Liver (tissue), 7 donors: ENCODE measurements at regions not wholly inside any gene's neighbourhood (a gene's known extent, or its start where the extent isn't known, plus 50 kb on each side); places are given as distances from the start of the nearest gene placed in this dataset.

ENCODE experiments used
- DNase-seq: peaks from one replicate; pipeline ENCODE4 v3.0.0-alpha.2; 2017; ENCODE audit warnings: low spot score
- H3K27ac ChIP-seq, 2 donors: one replicate each; pipeline ENCODE4 v1.7.0; 2013; ENCODE audit warnings: inconsistent platforms in 2 of 2, low read length in 2 of 2, control low read depth in 1 of 2, low read depth in 1 of 2, mild to moderate bottlenecking in 1 of 2
- H3K27me3 ChIP-seq, 4 donors: one replicate each; pipeline versions ENCODE4 v1.6.1 to v1.7.0; 2013; ENCODE audit warnings: low read length in 3 of 4, inconsistent platforms in 1 of 4, mild to moderate bottlenecking in 1 of 4, moderate library complexity in 1 of 4; ENCODE audit not compliant: control insufficient read depth in 4 of 4, insufficient read depth in 4 of 4
- H3K36me3 ChIP-seq, 4 donors: one replicate each; pipeline versions ENCODE4 v1.6.1 to v1.7.0; 2013; ENCODE audit warnings: low read length in 3 of 4, mild to moderate bottlenecking in 3 of 4, low read depth in 1 of 4, moderate library complexity in 1 of 4; ENCODE audit not compliant: control insufficient read depth in 4 of 4, insufficient read depth in 3 of 4
- H3K4me1 ChIP-seq, 4 donors: one replicate each; pipeline versions ENCODE4 v1.6.1 to v1.7.0; 2013; ENCODE audit warnings: low read length in 3 of 4, mild to moderate bottlenecking in 3 of 4, moderate library complexity in 1 of 4; ENCODE audit not compliant: control insufficient read depth in 4 of 4, insufficient read depth in 4 of 4
- H3K4me3 ChIP-seq, 3 donors: one replicate each; pipeline versions ENCODE4 v1.6.1 to v1.7.0; 2013; ENCODE audit warnings: low read length in 3 of 3, control low read depth in 1 of 3, low read depth in 1 of 3, mild to moderate bottlenecking in 1 of 3
- H3K9ac ChIP-seq, 2 donors: one replicate each; pipeline ENCODE4 v1.7.0; 2013; ENCODE audit warnings: low read length in 2 of 2, mild to moderate bottlenecking in 2 of 2, moderate library complexity in 2 of 2, control low read depth in 1 of 2, low read depth in 1 of 2
- H3K9me3 ChIP-seq, 4 donors: one replicate each; pipeline versions ENCODE4 v1.6.1 to v1.7.0; 2013; ENCODE audit warnings: low read length in 3 of 4; ENCODE audit not compliant: control insufficient read depth in 4 of 4
- EGR1 ChIP-seq, 2 donors: IDR thresholded peaks; 2 replicates each; pipeline ENCODE4 v1.6.1; 2016 to 2018; ENCODE audit warnings: antibody characterized with exemption in 2 of 2, low read depth in 2 of 2
- FOXA2 ChIP-seq: IDR thresholded peaks from 2 replicates; pipeline ENCODE4 v1.6.1; 2016; ENCODE audit warnings: antibody characterized with exemption
- HNF4G ChIP-seq: IDR thresholded peaks from 2 replicates; pipeline ENCODE4 v1.6.1; 2016; ENCODE audit warnings: antibody characterized with exemption
- JUND ChIP-seq, 2 donors: IDR thresholded peaks; 2 replicates each; pipeline ENCODE4 v1.6.1; 2016; ENCODE audit warnings: antibody characterized with exemption in 2 of 2
- NR2F2 ChIP-seq: IDR thresholded peaks from 2 replicates; pipeline ENCODE4 v1.6.1; 2016; ENCODE audit warnings: antibody characterized with exemption
- RAD21 ChIP-seq, 2 donors: IDR thresholded peaks; 2 replicates each; pipeline ENCODE4 v1.6.1; 2016; ENCODE audit warnings: antibody characterized with exemption in 2 of 2, mild to moderate bottlenecking in 2 of 2
- RXRA ChIP-seq, 2 donors: IDR thresholded peaks; 2 replicates each; pipeline ENCODE4 v1.6.1; 2017 to 2018; ENCODE audit warnings: antibody characterized with exemption in 2 of 2, mild to moderate bottlenecking in 1 of 2
- SP1 ChIP-seq: IDR thresholded peaks from 2 replicates; pipeline ENCODE4 v1.6.1; 2018; ENCODE audit warnings: antibody characterized with exemption, mild to moderate bottlenecking
- TAF1 ChIP-seq: conservative IDR thresholded peaks from 2 replicates; pipeline ENCODE4 v1.6.1; 2016; ENCODE audit warnings: antibody characterized with exemption, mild to moderate bottlenecking
- YY1 ChIP-seq: IDR thresholded peaks from 2 replicates; pipeline ENCODE4 v1.6.1; 2016; ENCODE audit warnings: antibody characterized with exemption, mild to moderate bottlenecking
- WGBS: extraction: QIAGEN DNeasy Blood & Tissue Kit; methylation state at CpG from one replicate; pipeline ENCODE4 v1.1.7; 2013; 5-methylcytosine and 5-hydroxymethylcytosine counted together
- TF ChIP-seq, protein P1 (sequence below): IDR thresholded peaks from 2 replicates; pipeline ENCODE4 v1.6.1; 2016; ENCODE audit warnings: antibody characterized with exemption, mild to moderate bottlenecking
- TF ChIP-seq, protein P2 (sequence below): IDR thresholded peaks from 2 replicates; pipeline ENCODE4 v1.6.1; 2016; ENCODE audit warnings: antibody characterized with exemption
- TF ChIP-seq, protein P3 (sequence below): IDR thresholded peaks from 2 replicates; pipeline ENCODE4 v1.6.1; 2016; ENCODE audit warnings: antibody characterized with exemption
- TF ChIP-seq, protein P4 (sequence below): IDR thresholded peaks from 2 replicates; pipeline ENCODE4 v1.6.1; 2016; ENCODE audit warnings: antibody characterized with exemption
- donor health status: healthy.
- donor health status: healthy.
- donor health status: healthy.
- donor health status: healthy.

DNA sequence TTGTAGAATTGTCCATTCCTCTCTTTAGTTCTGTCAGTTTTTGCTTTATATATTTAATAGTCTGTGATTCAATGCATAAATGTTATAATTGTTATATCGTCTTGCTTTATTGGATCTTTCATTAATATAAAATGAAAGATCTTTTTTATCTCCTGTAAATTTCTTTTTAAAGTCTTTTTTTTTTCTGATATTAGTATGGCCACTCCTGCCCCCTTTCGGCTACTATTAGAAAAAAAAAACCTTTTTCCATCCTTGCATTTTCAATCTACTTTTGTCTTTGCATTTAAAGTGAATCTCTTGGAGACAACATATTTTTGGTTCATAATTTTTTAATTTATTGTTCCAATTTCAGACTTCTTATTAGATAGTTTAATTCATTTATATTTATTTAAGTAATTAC lies 677.4 kb upstream of the NDST4 start:
- no peak for TF ChIP-seq RXRA (IDR thresholded peaks at IDR 0.05)
- TF ChIP-seq EGR1 (IDR thresholded peaks at IDR 0.05; ENCODE audit: low read depth in 2 of 2): no peak
- TF ChIP-seq, protein P1, sequence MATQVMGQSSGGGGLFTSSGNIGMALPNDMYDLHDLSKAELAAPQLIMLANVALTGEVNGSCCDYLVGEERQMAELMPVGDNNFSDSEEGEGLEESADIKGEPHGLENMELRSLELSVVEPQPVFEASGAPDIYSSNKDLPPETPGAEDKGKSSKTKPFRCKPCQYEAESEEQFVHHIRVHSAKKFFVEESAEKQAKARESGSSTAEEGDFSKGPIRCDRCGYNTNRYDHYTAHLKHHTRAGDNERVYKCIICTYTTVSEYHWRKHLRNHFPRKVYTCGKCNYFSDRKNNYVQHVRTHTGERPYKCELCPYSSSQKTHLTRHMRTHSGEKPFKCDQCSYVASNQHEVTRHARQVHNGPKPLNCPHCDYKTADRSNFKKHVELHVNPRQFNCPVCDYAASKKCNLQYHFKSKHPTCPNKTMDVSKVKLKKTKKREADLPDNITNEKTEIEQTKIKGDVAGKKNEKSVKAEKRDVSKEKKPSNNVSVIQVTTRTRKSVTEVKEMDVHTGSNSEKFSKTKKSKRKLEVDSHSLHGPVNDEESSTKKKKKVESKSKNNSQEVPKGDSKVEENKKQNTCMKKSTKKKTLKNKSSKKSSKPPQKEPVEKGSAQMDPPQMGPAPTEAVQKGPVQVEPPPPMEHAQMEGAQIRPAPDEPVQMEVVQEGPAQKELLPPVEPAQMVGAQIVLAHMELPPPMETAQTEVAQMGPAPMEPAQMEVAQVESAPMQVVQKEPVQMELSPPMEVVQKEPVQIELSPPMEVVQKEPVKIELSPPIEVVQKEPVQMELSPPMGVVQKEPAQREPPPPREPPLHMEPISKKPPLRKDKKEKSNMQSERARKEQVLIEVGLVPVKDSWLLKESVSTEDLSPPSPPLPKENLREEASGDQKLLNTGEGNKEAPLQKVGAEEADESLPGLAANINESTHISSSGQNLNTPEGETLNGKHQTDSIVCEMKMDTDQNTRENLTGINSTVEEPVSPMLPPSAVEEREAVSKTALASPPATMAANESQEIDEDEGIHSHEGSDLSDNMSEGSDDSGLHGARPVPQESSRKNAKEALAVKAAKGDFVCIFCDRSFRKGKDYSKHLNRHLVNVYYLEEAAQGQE: no peak
- TF ChIP-seq NR2F2: no peak
- no peak for TF ChIP-seq FOXA2
- TF ChIP-seq, protein P2, sequence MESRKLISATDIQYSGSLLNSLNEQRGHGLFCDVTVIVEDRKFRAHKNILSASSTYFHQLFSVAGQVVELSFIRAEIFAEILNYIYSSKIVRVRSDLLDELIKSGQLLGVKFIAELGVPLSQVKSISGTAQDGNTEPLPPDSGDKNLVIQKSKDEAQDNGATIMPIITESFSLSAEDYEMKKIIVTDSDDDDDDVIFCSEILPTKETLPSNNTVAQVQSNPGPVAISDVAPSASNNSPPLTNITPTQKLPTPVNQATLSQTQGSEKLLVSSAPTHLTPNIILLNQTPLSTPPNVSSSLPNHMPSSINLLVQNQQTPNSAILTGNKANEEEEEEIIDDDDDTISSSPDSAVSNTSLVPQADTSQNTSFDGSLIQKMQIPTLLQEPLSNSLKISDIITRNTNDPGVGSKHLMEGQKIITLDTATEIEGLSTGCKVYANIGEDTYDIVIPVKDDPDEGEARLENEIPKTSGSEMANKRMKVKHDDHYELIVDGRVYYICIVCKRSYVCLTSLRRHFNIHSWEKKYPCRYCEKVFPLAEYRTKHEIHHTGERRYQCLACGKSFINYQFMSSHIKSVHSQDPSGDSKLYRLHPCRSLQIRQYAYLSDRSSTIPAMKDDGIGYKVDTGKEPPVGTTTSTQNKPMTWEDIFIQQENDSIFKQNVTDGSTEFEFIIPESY: no peak
- no peak for TF ChIP-seq SP1
- TF ChIP-seq, protein P3, sequence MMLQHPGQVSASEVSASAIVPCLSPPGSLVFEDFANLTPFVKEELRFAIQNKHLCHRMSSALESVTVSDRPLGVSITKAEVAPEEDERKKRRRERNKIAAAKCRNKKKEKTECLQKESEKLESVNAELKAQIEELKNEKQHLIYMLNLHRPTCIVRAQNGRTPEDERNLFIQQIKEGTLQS: no peak
- no peak for TF ChIP-seq JUND (IDR thresholded peaks at IDR 0.05)
- no peak for TF ChIP-seq HNF4G
- TF ChIP-seq, protein P4, sequence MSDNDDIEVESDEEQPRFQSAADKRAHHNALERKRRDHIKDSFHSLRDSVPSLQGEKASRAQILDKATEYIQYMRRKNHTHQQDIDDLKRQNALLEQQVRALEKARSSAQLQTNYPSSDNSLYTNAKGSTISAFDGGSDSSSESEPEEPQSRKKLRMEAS: no peak
- no peaks in the 10 kb centered on the region for H3K36me3 ChIP-seq

DNA sequence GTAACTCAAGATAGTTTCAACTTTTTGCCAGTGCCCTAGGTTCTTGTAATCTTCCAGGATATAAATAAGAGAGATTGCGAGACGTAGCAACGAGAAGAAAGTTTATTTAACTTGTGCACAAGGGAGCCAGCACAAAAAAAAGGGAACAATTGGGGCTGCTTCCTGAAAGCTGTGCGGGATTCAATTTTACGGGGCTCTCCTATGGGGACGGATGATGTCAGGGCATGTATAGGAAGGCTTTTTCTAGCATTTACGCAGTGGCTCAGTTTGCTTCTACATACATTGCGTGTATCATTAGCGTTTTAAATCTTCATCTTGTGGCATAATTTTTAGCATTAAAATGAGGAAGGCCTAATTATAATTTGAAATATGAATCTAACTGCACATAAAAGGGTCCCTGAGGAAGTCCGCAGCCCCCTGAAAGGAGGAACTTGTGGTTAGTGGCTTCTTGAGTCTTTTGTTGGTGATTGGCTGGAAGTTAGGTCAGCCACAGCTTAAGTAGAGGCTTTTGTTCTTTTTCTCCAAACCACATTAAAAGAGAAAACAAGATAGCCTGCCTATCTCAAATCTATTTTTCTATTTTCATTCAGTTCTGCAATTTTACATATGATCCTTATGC lies 668.2 kb upstream of the NDST4 start:
- Histone ChIP-seq H3K27me3 (no peaks in the 10 kb centered on the region), H3K36me3 (no peaks in the 10 kb centered on the region), H3K9me3 (no peaks in the 10 kb centered on the region), H3K9ac (no peak overlapping the region), H3K4me3 (no peak overlapping the region), H3K4me1 (no peaks in the 10 kb centered on the region), H3K27ac (no peak overlapping the region)
- DNase-seq: no peak
- TF ChIP-seq RAD21 (IDR thresholded peaks at IDR 0.05) (no peak), NR2F2 (no peak), SP1 (no peak), FOXA2 (no peak), TAF1 (no peak), JUND (IDR thresholded peaks at IDR 0.05) (no peak), YY1 (no peak)
- TF ChIP-seq, protein P4: no peak
- TF ChIP-seq, protein P1: no peak
- TF ChIP-seq, protein P3: no peak
- WGBS: 68% methylated on average over 10 of the region's 10 CpGs

More for the DNA sequence above, 677.4 kb upstream of the NDST4 start:
- DNase-seq: no peak
- no peaks in the 10 kb centered on the region for H3K9me3 ChIP-seq
- no peak overlapping the region for H3K4me3 ChIP-seq
- H3K4me1 ChIP-seq: no peaks in the 10 kb centered on the region
- H3K27me3 ChIP-seq: no peaks in the 10 kb centered on the region
- H3K9ac ChIP-seq: no peak overlapping the region
- 48% methylated on average over 2 of the region's 2 CpGs for WGBS
- H3K27ac ChIP-seq: no peak overlapping the region
